GM21619 (cell line): ENCODE measurements at regions not wholly inside any gene's neighbourhood (a gene's known extent, or its start where the extent isn't known, plus 50 kb on each side); places are given as distances from the start of the nearest gene placed in this dataset.

Experiments used
- ATAC-seq: cut with Tn5 transposase; IDR thresholded peaks from one replicate; pipeline ENCODE4 v1.9.1; 2021; ENCODE audit not compliant: unreplicated experiment

GRCh38 chr12:114742363-114742762, 58.4 kb upstream of the TBX3 start:
- no peak for ATAC-seq

DNA sequence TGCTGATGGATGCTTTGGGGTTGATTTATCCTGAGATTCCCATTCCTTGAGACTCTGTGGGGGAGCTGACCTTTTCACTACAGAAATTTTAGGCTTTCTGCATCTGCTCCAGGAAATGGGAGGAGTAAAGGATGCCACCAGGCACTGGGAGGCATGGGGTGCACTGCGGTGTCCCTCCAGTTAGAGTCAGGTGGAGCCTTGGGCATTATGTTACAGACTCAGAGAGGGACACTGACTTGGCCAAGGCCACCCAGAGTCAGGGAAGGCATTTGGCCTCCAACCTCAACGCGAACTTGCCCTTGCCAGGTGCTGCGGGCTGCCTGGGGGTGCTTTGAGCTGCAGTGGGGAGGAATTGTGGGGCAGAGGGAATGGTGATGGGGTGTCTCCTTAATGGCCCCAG, 58.0 kb upstream of the TBX3 start:
- ATAC-seq: no peak

GRCh38 chr12:114740448-114740847, 56.5 kb upstream of the TBX3 start:
- no peak for ATAC-seq

DNA sequence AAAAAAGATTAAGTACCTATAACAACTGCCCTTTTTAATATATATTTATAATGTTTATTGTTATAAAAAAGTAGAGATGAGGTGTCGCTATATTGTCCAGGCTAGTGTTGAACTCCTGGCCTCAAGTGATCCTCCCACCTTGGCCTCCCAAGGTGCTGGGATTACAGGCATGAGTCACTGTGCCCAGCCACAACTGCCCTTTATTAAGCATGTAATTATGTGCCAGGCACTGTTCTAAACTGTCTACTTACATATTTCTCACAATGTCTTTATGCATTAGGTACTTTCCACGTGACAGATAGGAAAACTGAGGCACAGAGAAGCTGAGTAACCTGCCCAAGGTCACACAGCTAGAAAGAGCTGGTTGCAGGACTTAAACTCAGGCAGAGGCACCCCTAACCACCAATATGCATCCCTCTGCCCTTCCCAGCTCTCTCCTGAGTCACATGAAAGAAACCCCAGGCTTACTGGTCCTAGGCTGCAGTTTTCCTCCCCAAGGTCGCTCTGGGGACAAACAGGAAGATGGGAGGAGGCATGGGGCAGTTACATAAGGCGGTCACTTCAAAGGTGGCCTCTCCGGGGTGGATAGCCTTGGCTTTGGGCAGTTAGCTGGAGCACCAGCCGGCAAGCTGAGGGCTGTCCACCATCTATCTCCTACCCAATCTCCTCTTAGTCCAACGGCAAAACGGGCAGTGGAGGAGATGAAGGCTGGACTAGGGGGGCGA, 54.6 kb upstream of the TBX3 start:
- no peak for ATAC-seq

DNA sequence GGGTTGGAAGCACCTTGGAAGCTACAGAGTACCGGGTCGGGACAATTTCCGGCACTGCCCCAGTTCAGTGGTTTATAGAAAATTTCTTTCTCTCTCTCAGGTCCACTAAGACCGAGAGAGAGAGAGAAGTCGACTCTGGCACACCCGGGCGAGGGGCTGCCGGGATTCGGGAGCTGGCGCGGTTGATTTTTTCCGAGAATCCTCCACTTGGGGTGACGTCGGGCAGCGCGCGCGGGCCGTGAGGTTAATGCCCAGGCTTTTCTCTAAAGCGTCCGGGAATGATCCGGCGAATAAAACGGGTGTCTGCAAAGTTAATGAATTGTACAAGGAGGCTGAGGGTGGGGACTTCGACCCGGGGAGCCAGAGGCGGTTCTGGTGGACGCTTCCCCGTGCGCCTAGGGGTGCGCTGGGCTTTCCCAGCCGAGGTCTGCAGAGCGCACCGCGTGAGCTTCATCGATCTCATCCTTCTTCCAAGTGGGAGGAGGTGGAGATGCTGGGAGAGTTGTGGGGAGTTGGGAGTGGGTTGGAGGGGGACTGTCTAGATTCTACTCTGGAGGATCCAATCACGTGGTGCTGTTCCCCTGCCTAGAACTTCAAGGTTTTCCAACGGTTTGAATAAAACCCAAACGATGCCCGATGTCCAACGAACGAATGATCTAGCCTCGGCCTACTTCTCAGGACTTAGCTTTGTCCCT, 51.9 kb upstream of the TBX3 start:
- no peak for ATAC-seq

GRCh38 chr12:114735011-114735410, 51.0 kb upstream of the TBX3 start:
- ATAC-seq: no peak

- no peak for ATAC-seq
These were observed 49.9 kb upstream of the TBX3 start for GRCh38 chr12:114733919-114734318.
